ENCODE measurements at regions not wholly inside any gene's neighbourhood (a gene's known extent, or its start where the extent isn't known, plus 50 kb on each side); places are given as distances from the start of the nearest gene placed in this dataset.

DNA sequence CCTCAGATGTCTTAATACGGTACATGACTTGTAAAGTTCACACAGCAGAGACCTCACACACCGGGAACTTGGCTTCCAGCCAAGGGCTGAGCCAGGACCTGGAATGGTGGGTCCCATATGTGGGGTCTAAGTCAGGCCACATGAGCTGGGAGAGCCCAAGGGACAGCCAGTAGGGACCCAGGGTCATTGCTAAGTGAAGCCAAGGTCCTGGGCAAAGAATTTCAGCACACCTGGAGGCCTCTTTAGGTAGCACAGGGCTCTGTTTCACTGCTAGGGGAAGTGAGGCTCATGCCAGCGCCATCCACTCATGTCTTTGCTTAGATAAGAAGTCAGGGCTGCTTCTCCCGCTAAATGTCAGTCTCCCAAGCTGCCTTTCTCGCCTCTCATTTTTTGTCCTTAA lies 116.6 kb upstream of the TLE3 start:
- Histone ChIP-seq H3K27me3 (ENCODE audit: control insufficient read depth, insufficient read depth, low read length) (no peaks in the 10 kb centered on the region), H3K9me3 (ENCODE audit: control insufficient read depth in 2 of 3, insufficient read depth in 1 of 3, low read length in 3 of 3) (no peaks in the 10 kb centered on the region), H3K4me1 (ENCODE audit: control insufficient read depth in 2 of 3, insufficient read depth in 2 of 3, low read depth in 1 of 3, low read length in 3 of 3) (no peaks in the 10 kb centered on the region), H3K9ac (ENCODE audit: low read length in 3 of 3) (no peak overlapping the region), H3K4me3 (ENCODE audit: low read length in 3 of 3) (no peak overlapping the region), H3K27ac (ENCODE audit: low read depth in 2 of 2, low read length in 2 of 2) (no peak overlapping the region), H3K36me3 (ENCODE audit: control insufficient read depth in 2 of 3, insufficient read depth in 3 of 3, low read length in 3 of 3) (no peaks in the 10 kb centered on the region)
- intact Hi-C loops (cut with DNase I) = no loop called here
- DNase-seq (no peak), FAIRE-seq (no peak)
- TF ChIP-seq, protein P1, sequence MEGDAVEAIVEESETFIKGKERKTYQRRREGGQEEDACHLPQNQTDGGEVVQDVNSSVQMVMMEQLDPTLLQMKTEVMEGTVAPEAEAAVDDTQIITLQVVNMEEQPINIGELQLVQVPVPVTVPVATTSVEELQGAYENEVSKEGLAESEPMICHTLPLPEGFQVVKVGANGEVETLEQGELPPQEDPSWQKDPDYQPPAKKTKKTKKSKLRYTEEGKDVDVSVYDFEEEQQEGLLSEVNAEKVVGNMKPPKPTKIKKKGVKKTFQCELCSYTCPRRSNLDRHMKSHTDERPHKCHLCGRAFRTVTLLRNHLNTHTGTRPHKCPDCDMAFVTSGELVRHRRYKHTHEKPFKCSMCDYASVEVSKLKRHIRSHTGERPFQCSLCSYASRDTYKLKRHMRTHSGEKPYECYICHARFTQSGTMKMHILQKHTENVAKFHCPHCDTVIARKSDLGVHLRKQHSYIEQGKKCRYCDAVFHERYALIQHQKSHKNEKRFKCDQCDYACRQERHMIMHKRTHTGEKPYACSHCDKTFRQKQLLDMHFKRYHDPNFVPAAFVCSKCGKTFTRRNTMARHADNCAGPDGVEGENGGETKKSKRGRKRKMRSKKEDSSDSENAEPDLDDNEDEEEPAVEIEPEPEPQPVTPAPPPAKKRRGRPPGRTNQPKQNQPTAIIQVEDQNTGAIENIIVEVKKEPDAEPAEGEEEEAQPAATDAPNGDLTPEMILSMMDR (IDR thresholded peaks at IDR 0.05; ENCODE audit: borderline replicate concordance, extremely low read depth, insufficient read depth) = no peak

DNA sequence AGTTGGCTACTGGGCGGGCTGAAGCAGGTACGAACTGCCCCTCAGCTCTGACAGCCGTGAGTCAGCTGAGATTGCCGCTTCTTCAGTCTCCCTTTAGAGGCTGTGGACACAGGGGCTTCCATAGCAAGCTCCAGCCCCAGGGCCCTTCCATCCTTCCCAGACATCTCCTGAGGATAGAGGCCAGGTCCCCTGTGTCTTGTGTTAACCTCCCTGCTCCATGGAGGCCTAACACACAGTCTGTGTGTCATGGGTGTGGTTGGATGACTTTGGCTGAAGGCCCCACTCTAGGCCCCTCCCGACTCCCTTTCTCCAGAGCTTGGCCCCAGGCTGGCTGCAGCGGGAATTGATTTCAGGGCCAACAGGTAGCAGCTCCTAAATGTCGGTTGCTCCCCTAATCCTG lies 116.1 kb upstream of the TLE3 start:
- Histone ChIP-seq H3K4me3 (ENCODE audit: low read length in 3 of 3) (no peak overlapping the region), H3K36me3 (ENCODE audit: control insufficient read depth in 2 of 3, insufficient read depth in 3 of 3, low read length in 3 of 3) (no peaks in the 10 kb centered on the region), H3K27ac (ENCODE audit: low read depth in 2 of 2, low read length in 2 of 2) (no peak overlapping the region), H3K4me1 (ENCODE audit: control insufficient read depth in 2 of 3, insufficient read depth in 2 of 3, low read depth in 1 of 3, low read length in 3 of 3) (no peaks in the 10 kb centered on the region), H3K9me3 (ENCODE audit: control insufficient read depth in 2 of 3, insufficient read depth in 1 of 3, low read length in 3 of 3) (no peaks in the 10 kb centered on the region), H3K9ac (ENCODE audit: low read length in 3 of 3) (no peak overlapping the region), H3K27me3 (ENCODE audit: control insufficient read depth, insufficient read depth, low read length) (no peaks in the 10 kb centered on the region)
- FAIRE-seq (no peak), DNase-seq (no peak)
- TF ChIP-seq, protein P1 (IDR thresholded peaks at IDR 0.05; ENCODE audit: borderline replicate concordance, extremely low read depth, insufficient read depth) = no peak
- intact Hi-C loops (cut with DNase I) = no loop called here

DNA sequence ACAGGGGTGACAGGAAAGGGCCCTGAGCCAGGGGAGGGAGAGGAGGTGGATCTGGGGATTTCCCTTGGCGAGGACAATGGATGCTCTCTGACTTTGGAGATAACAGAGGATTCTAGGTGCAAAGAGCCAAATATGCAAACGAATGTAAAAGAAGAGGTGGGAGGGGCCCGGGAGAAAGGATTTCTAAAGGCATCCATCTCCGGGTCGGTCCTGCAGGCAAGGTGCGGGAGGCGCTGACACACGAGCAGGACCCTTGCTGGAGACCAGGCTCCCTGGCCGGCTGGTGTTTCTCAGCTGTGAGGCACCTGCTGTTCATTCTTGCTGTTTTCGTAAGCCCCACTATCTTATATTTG lies 115.2 kb upstream of the TLE3 start:
- Histone ChIP-seq H3K9me3 (ENCODE audit: control insufficient read depth in 2 of 3, insufficient read depth in 1 of 3, low read length in 3 of 3) (no peaks in the 10 kb centered on the region), H3K36me3 (ENCODE audit: control insufficient read depth in 2 of 3, insufficient read depth in 3 of 3, low read length in 3 of 3) (no peaks in the 10 kb centered on the region), H3K27ac (ENCODE audit: low read depth in 2 of 2, low read length in 2 of 2) (no peak overlapping the region), H3K27me3 (ENCODE audit: control insufficient read depth, insufficient read depth, low read length) (no peaks in the 10 kb centered on the region), H3K4me1 (ENCODE audit: control insufficient read depth in 2 of 3, insufficient read depth in 2 of 3, low read depth in 1 of 3, low read length in 3 of 3) (no peaks in the 10 kb centered on the region), H3K4me3 (ENCODE audit: low read length in 3 of 3) (no peak overlapping the region), H3K9ac (ENCODE audit: low read length in 3 of 3) (no peak overlapping the region)
- TF ChIP-seq, protein P1 (IDR thresholded peaks at IDR 0.05; ENCODE audit: borderline replicate concordance, extremely low read depth, insufficient read depth) = no peak
- FAIRE-seq (no peak), DNase-seq (peak in 1 of 5 donors; percentile 18)
- intact Hi-C loops (cut with DNase I) = no loop called here

DNA sequence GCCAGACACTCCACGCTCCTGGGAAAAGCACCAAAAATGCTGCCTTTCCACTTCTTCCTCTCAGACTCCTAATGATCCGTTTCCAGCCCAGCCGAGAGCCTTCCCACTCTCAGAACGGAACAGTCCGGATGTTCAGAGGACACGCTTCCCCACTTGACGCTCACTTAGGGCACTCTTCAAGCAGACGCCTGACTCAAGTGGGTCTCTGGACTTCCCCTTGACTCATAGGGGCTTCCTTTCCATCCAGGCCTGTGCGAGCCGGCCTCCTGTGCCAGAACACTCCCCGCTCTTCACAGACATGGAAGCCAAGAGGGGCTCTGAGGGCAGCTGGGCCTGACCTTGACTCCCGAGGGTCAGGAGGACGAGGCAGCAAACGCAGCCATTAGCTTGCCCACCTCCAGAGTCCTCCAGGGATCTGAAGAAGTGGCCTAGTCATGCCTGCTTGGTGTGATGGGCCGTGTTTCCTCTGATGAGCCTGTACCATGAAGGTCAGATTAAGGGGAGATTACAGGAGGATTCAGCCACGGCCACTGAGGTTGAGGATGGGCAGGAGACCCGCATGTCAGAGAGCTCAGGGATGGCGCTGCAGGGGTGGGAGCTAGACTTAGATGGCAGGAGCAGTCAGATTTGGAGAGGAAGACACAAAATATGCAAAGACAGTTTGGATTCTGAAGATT lies 114.7 kb upstream of the TLE3 start:
- no peaks in the 10 kb centered on the region for H3K9me3 ChIP-seq (ENCODE audit: control insufficient read depth in 2 of 3, insufficient read depth in 1 of 3, low read length in 3 of 3)
- FAIRE-seq (no peak), DNase-seq (peak in 1 of 5 donors; percentile 24)
- no peaks in the 10 kb centered on the region for H3K27me3 ChIP-seq (ENCODE audit: control insufficient read depth, insufficient read depth, low read length)
- H3K4me1 ChIP-seq (ENCODE audit: control insufficient read depth in 2 of 3, insufficient read depth in 2 of 3, low read depth in 1 of 3, low read length in 3 of 3) = no peaks in the 10 kb centered on the region
- H3K4me3 ChIP-seq (ENCODE audit: low read length in 3 of 3) = no peak overlapping the region
- H3K36me3 ChIP-seq (ENCODE audit: control insufficient read depth in 2 of 3, insufficient read depth in 3 of 3, low read length in 3 of 3) = no peaks in the 10 kb centered on the region
- H3K27ac ChIP-seq (ENCODE audit: low read depth in 2 of 2, low read length in 2 of 2) = no peak overlapping the region
- TF ChIP-seq, protein P1 (IDR thresholded peaks at IDR 0.05; ENCODE audit: borderline replicate concordance, extremely low read depth, insufficient read depth) = no peak
- H3K9ac ChIP-seq (ENCODE audit: low read length in 3 of 3) = no peak overlapping the region
- intact Hi-C loops (cut with DNase I) = no loop called here
